KMS-11 (cell line): ENCODE measurements at regions not wholly inside any gene's neighbourhood (a gene's known extent, or its start where the extent isn't known, plus 50 kb on each side); places are given as distances from the start of the nearest gene placed in this dataset.

Source experiments
- H2AFZ ChIP-seq: fragments of 200-600 bp; sonication (generic); 2 replicates; pipeline ENCODE4 v1.6.1; 2016; ENCODE audit warnings: antibody characterized with exemption, mixed run types, low read depth
- H3K27ac ChIP-seq: fragments of 200-600 bp; sonication (generic); 2 replicates; pipeline ENCODE4 v1.6.1; 2016; ENCODE audit warnings: mild to moderate bottlenecking, mixed run types
- H3K27me3 ChIP-seq: fragments of 200-600 bp; sonication (generic); 2 replicates; pipeline ENCODE4 v1.6.1; 2017; ENCODE audit warnings: mild to moderate bottlenecking, low read depth, mixed run types, moderate library complexity; ENCODE audit not compliant: insufficient read depth
- H3K36me3 ChIP-seq: fragments of 200-600 bp; sonication (generic); 2 replicates; pipeline ENCODE4 v1.6.1; 2017; ENCODE audit warnings: mild to moderate bottlenecking, mixed run types; ENCODE audit not compliant: insufficient read depth
- H3K4me1 ChIP-seq: fragments of 200-600 bp; sonication (generic); 2 replicates; pipeline ENCODE4 v1.6.1; 2016; ENCODE audit warnings: mild to moderate bottlenecking, low read depth, mixed run types; ENCODE audit not compliant: poor library complexity, severe bottlenecking
- H3K4me2 ChIP-seq: fragments of 200-600 bp; sonication (generic); 2 replicates; pipeline ENCODE4 v1.7.0; 2016; ENCODE audit warnings: mild to moderate bottlenecking, mixed run types
- H3K4me3 ChIP-seq: fragments of 200-600 bp; sonication (generic); IDR thresholded peaks from 2 replicates; pipeline ENCODE4 v1.6.1; 2017; ENCODE audit warnings: low read depth, low read length, mixed read lengths; ENCODE audit not compliant: insufficient read depth
- H3K79me2 ChIP-seq: fragments of 200-600 bp; sonication (generic); 2 replicates; pipeline ENCODE4 v1.6.1; 2016; ENCODE audit warnings: low read depth, mixed run types; ENCODE audit not compliant: insufficient read depth
- H3K9ac ChIP-seq: fragments of 200-600 bp; sonication (generic); 2 replicates; pipeline ENCODE4 v1.6.1; 2016; ENCODE audit warnings: mild to moderate bottlenecking, mixed run types
- H4K20me1 ChIP-seq: fragments of 200-600 bp; sonication (generic); 2 replicates; pipeline ENCODE4 v1.6.1; 2016; ENCODE audit warnings: mild to moderate bottlenecking, mixed run types; ENCODE audit not compliant: insufficient read depth
- TF ChIP-seq, protein P1 (sequence below): fragments of 200-600 bp; sonication (generic); conservative IDR thresholded peaks from 2 replicates; pipeline ENCODE4 v1.6.1; 2017; ENCODE audit warnings: low read depth, mild to moderate bottlenecking, antibody characterized with exemption, low read length, moderate library complexity, mixed read lengths

- H3K36me3 ChIP-seq = no peaks in the 10 kb centered on the region
- no peaks in the 10 kb centered on the region for H4K20me1 ChIP-seq
- H3K4me3 ChIP-seq = no peak overlapping the region
- no peak overlapping the region for H3K4me2 ChIP-seq
- H3K4me1 ChIP-seq = peaks cover 9% of the 10 kb centered on the region
- H2AFZ ChIP-seq = no peak overlapping the region
- no peak overlapping the region for H3K9ac ChIP-seq
- no peaks in the 10 kb centered on the region for H3K27me3 ChIP-seq
- TF ChIP-seq, protein P1, sequence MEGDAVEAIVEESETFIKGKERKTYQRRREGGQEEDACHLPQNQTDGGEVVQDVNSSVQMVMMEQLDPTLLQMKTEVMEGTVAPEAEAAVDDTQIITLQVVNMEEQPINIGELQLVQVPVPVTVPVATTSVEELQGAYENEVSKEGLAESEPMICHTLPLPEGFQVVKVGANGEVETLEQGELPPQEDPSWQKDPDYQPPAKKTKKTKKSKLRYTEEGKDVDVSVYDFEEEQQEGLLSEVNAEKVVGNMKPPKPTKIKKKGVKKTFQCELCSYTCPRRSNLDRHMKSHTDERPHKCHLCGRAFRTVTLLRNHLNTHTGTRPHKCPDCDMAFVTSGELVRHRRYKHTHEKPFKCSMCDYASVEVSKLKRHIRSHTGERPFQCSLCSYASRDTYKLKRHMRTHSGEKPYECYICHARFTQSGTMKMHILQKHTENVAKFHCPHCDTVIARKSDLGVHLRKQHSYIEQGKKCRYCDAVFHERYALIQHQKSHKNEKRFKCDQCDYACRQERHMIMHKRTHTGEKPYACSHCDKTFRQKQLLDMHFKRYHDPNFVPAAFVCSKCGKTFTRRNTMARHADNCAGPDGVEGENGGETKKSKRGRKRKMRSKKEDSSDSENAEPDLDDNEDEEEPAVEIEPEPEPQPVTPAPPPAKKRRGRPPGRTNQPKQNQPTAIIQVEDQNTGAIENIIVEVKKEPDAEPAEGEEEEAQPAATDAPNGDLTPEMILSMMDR = no peak
- no peaks in the 10 kb centered on the region for H3K79me2 ChIP-seq
- no peak overlapping the region for H3K27ac ChIP-seq
Measured at GRCh38 chr1:233477359-233477758, 136.5 kb upstream of the KCNK1 start.

DNA sequence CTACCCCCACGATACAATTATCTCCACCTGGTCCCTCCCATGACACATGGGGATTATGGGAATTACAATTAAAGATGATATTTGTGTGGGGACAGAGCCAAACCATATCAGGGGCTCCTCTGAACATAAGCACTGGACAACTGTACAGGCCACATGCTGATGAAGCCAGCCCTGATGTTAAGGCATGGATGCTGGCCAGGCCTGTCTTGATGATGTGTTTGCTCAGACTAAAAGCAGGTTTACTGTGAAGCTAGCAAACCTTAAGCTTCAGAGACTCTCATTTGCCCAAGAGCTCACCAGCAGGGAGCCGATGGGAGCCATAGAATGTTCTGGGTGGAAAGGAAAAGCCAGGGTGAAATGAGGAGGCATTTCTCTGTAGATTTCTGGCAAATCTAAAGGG is 135.3 kb upstream of the KCNK1 start:
- TF ChIP-seq, protein P1 = no peak
- no peak overlapping the region for H3K27ac ChIP-seq
- peaks cover 9% of the 10 kb centered on the region for H3K4me1 ChIP-seq
- H3K9ac ChIP-seq = no peak overlapping the region
- no peak overlapping the region for H3K4me2 ChIP-seq
- no peak overlapping the region for H3K4me3 ChIP-seq
- no peak overlapping the region for H2AFZ ChIP-seq
- no peaks in the 10 kb centered on the region for H3K79me2 ChIP-seq
- H4K20me1 ChIP-seq = no peaks in the 10 kb centered on the region
- no peaks in the 10 kb centered on the region for H3K27me3 ChIP-seq
- no peaks in the 10 kb centered on the region for H3K36me3 ChIP-seq

DNA sequence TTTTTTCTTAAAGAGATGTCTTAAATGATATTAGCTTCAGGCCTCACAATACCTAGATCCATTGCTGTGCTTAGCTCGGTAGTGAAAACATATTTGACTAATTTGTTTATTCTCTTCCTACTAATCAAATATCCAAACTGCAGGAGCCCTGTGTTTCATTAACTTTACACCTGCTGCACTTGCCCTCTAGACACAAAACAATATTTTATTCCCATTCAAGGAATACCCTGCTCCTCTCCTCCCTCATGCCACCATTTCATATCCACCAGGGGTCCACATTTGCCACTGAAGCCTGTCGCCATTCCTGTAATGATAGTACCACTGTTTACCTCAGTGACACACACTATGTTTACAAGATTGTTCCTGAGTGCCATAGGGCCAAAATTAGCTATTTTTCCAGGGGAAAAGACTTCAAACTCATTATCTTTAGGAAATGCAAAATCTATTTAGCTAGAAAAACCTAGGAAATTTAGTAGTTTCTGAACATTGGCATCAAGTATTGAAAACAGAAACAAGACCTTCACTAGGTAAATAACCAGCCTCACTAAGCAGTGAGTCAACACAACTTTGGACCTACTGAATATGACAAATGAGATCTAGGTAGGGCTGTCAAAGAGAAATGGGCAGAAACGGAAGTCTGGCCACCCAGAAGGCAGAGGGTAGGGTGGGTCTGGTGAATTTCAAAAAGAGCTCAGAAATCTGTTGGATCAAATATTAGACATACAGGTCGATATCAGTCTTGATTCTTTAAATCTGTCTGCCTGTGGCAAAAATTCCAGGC is 134.6 kb upstream of the KCNK1 start:
- H3K27me3 ChIP-seq = no peaks in the 10 kb centered on the region
- no peak overlapping the region for H3K9ac ChIP-seq
- H4K20me1 ChIP-seq = no peaks in the 10 kb centered on the region
- H3K4me3 ChIP-seq = no peak overlapping the region
- H3K27ac ChIP-seq = no peak overlapping the region
- H3K4me1 ChIP-seq = peaks cover 9% of the 10 kb centered on the region
- H3K4me2 ChIP-seq = no peak overlapping the region
- no peak overlapping the region for H2AFZ ChIP-seq
- no peaks in the 10 kb centered on the region for H3K36me3 ChIP-seq
- TF ChIP-seq, protein P1 = no peak
- no peaks in the 10 kb centered on the region for H3K79me2 ChIP-seq

- no peak overlapping the region for H3K27ac ChIP-seq
- TF ChIP-seq, protein P1 = no peak
- H3K9ac ChIP-seq = no peak overlapping the region
- H3K4me2 ChIP-seq = no peak overlapping the region
- H3K4me3 ChIP-seq = no peak overlapping the region
- H4K20me1 ChIP-seq = no peaks in the 10 kb centered on the region
- H3K79me2 ChIP-seq = no peaks in the 10 kb centered on the region
- H3K27me3 ChIP-seq = no peaks in the 10 kb centered on the region
- no peaks in the 10 kb centered on the region for H3K36me3 ChIP-seq
- H3K4me1 ChIP-seq = peaks cover 9% of the 10 kb centered on the region
- no peak overlapping the region for H2AFZ ChIP-seq
Measured at GRCh38 chr1:233480198-233480597, 133.7 kb upstream of the KCNK1 start.
